GM06990 (cell line): ENCODE measurements at regions not wholly inside any gene's neighbourhood (a gene's known extent, or its start where the extent isn't known, plus 50 kb on each side); places are given as distances from the start of the nearest gene placed in this dataset.

ENCODE experiments used
- DNase-seq: peaks from one replicate; pipeline ENCODE4 v3.0.0-alpha.2; 2011; ENCODE audit not compliant: insufficient read length; ENCODE audit errors: extremely low read depth
- H3K27me3 ChIP-seq: replicated peaks from 2 replicates; pipeline ENCODE4 v1.6.0; 2011; ENCODE audit warnings: low read length; ENCODE audit not compliant: control insufficient read depth, insufficient read depth
- H3K36me3 ChIP-seq: 2 replicates; pipeline ENCODE4 v1.5.1; 2011; ENCODE audit warnings: low read length; ENCODE audit not compliant: control insufficient read depth, insufficient read depth
- H3K4me3 ChIP-seq: replicated peaks from 2 replicates; pipeline ENCODE4 v1.5.1; 2011; ENCODE audit warnings: low read depth, mild to moderate bottlenecking, control low read depth, low read length
- TF ChIP-seq, protein P1 (sequence below): IDR thresholded peaks from 2 replicates; pipeline ENCODE4 v1.5.1; 2011; ENCODE audit warnings: low read length, control low read depth, mild to moderate bottlenecking, inconsistent platforms; ENCODE audit not compliant: insufficient read depth, poor library complexity, severe bottlenecking

DNA sequence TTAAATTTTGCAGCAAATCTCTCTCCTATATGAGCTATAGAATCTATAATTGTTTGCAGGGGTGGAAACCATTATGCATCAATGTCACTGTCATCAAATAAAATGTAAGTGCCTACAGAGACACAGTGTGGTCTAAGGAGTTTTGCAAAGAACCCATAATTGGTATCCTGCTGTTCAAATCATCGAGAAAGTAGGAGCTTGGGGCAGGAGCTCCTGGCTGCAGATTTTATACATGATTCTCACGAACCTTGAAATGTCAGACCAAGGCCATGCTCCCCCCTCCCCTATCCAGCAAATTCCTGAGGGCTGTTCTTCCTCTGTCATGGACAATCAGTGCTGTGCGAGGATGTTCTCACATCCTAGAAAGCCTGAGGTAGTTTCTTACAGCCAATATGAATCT is 119.5 kb upstream of the CYRIA start:
- Histone ChIP-seq H3K4me3 (no peak overlapping the region), H3K27me3 (no peaks in the 10 kb centered on the region; the same call in 1 of the 2 replicates), H3K36me3 (no peaks in the 10 kb centered on the region)
- no peak for DNase-seq
- TF ChIP-seq, protein P1, sequence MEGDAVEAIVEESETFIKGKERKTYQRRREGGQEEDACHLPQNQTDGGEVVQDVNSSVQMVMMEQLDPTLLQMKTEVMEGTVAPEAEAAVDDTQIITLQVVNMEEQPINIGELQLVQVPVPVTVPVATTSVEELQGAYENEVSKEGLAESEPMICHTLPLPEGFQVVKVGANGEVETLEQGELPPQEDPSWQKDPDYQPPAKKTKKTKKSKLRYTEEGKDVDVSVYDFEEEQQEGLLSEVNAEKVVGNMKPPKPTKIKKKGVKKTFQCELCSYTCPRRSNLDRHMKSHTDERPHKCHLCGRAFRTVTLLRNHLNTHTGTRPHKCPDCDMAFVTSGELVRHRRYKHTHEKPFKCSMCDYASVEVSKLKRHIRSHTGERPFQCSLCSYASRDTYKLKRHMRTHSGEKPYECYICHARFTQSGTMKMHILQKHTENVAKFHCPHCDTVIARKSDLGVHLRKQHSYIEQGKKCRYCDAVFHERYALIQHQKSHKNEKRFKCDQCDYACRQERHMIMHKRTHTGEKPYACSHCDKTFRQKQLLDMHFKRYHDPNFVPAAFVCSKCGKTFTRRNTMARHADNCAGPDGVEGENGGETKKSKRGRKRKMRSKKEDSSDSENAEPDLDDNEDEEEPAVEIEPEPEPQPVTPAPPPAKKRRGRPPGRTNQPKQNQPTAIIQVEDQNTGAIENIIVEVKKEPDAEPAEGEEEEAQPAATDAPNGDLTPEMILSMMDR: no peak

DNA sequence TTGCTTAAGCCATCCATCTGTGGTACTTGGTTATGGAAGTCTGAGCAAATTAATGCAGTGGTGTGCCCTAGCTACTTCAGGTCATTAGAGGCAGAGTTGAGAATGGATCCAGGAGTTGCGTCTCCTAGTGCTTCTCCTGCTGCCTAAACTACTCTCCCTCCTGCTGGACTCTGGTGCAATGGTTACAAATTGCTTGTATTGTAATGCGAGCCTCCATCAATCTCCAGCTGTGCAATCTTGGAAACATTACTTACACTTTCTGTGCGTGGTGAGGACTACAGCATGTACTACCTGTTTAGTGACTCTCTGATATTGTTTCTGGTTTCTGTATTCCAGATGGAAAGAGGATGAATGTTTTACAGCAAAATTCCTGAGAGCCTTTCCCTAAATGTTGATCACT is 119.0 kb upstream of the CYRIA start:
- TF ChIP-seq, protein P1: no peak
- H3K4me3 ChIP-seq: no peak overlapping the region
- no peaks in the 10 kb centered on the region for H3K36me3 ChIP-seq
- no peaks in the 10 kb centered on the region; the same call in none of the 2 replicates for H3K27me3 ChIP-seq
- DNase-seq: no peak

GRCh38 chr2:16777123-16777870 is 111.7 kb upstream of the CYRIA start:
- no peak overlapping the region for H3K4me3 ChIP-seq
- TF ChIP-seq, protein P1: no peak
- no peaks in the 10 kb centered on the region; the same call in 1 of the 2 replicates for H3K27me3 ChIP-seq
- H3K36me3 ChIP-seq: no peaks in the 10 kb centered on the region
- no peak for DNase-seq

DNA sequence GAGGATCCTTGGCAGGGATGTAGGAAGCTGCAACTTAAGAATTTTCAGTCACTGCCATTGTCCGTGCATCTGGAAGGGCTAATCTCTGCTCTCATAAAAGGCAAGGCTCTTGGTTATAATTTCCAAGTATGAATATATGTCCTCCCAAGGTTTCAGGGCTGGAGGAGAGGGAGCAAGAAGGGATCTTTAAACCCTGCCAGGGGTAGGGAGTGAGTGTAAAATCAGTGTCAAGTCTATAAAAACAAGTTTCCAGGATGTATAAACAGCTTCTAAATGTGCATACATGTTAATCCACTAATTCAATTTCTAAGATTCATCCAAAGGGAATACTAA is 110.2 kb upstream of the CYRIA start:
- Histone ChIP-seq H3K36me3 (no peaks in the 10 kb centered on the region), H3K27me3 (no peaks in the 10 kb centered on the region; the same call in 1 of the 2 replicates), H3K4me3 (no peak overlapping the region)
- TF ChIP-seq, protein P1: no peak
- DNase-seq: no peak

DNA sequence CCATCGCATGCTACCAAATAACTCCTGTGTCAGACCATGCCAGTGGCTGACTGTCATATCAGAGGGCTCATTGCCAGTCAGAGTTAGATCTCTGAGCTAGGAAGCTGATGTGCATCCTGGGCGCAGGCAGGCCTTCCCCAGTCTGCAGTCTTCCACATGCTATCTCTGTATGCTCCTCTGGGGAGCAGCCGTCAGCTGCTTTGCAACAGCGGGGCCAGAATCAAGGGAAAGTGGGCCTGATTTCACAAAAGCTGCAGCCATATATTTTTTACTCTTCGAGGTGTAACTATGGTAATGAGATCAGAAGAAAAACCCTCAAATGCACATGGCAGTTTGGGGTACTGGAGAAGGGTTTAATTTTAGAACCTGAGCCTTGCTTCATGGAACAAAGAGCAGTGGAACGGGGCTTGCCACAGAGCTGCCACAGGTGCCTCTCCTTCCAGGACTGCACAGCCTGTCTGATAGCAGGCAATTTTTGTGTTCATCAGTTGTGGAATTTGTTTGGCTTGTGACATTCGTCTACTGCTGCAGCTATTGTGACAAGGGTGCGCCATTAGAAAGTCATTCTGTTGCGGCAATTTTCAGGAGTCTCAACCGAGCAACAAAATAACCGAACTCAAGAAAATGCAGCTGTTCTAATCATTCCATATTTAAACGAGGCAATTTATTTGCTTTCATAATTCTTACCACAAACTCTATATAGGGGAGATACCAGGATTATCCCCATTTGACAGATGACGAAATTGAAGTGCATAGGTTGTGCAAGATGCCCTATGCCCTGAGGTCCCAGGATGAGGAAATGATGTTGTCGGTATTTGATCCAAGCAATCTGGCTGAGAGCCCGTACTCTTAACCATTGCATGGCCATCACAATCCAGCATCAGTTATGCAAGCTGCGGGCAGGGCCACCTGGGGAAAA is 109.6 kb upstream of the CYRIA start:
- Histone ChIP-seq H3K36me3 (no peaks in the 10 kb centered on the region), H3K4me3 (no peak overlapping the region), H3K27me3 (no peaks in the 10 kb centered on the region; the same call in 1 of the 2 replicates)
- no peak for DNase-seq
- TF ChIP-seq, protein P1: no peak
